NCI-H69 (cell line): ENCODE measurements at regions not wholly inside any gene's neighbourhood (a gene's known extent, or its start where the extent isn't known, plus 50 kb on each side); places are given as distances from the start of the nearest gene placed in this dataset.
"Not testable (repeated sequence)": the region's sequence is repeated elsewhere in the genome, so short reads cannot be mapped to it uniquely, and the experiment has no call there.

ENCODE experiments used
- DNase-seq: peaks from one replicate; lab custom pipeline; 2025; lab: John Stamatoyannopoulos, UW

DNA sequence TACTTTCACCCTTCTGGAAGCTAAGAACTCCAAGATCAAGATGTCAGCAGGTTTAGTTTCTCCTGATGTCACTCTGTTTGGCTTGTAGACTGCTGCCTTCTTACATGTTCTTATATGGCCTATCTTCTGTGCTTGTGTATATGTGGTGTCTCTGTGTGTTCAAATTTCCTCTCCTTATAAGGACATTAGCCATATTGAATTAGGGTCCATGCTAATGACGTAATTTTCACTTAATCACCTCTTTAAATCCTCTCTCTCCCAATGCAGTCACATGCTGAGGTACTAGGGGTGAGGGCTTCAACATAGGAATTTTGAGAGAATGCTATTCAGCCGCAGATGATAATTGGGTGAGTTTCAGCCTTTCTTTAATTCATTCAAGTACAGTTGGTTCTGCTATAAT is 458.3 kb upstream of the SYT4 start:
- no peak for DNase-seq

DNA sequence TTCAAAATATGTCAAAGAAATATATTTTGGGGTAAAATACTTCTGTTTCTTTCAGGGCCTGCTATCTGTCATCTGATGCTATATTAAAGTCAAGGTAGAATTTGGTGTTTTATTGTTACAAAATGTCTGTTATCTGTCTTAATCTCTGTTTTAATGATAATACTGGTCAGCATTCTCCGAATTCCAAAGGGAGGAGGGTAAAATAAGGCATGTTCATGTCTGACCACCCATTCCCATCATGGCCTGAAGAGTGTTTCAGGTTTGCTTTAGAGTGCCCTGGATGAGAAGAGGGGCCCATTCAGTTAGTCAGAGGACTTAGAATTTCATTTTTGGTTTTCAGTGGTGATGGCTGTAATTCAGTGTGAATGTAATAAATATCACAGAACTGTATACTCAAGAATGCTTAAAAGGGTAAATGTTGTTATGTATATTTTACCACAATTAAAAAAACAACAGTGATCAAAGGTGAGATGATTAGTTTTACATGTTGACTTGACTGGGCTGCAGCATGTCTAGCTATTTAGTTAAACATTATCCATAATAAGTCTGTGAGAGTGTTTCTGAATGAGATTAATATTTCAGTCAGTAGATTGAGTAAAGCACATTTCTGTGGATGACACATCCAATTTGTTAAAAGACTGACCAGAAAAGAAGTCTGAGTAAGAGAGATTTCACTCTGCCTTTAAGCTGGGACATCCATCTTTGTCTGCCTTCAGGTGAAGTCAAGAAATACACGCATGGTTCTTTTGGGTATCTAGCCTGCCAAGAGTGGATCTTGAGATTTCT is 467.9 kb upstream of the SYT4 start:
- no peak for DNase-seq

DNA sequence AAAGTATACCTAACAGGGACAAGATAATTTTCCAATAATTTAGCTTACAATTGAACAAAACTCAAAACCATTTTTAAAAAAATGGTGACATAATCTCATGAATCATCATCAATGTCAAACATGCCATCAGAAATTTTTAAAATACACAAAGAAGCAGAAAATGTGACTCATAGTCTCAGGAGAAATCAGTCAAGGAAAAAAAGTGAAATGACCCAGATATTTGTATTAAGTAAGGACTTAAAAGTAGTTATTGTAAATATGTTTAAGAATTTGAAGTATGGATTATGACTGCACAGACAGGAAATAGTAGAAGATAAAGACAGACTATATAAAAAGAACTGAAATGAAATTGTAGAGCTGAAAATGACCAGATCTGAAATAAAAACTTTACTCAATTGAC is 473.9 kb upstream of the SYT4 start:
- no peak for DNase-seq

DNA sequence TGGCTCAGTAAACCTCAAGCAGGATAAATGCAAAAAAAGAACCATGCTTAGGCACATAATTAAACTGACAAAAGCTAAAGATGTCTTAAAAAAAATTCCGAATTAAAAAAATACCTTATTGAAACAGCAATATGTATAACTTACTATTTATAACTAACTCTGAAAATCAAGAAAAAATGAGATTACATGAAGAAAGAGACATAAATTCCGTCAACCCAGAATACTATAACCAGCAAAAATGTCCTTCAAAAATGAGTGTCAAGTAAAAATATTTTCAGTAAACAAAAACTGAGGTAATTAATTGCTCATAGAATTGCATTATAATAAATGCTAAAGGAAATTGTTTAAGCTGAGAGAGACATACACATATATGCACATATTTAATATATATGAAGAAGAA is 474.5 kb upstream of the SYT4 start:
- no peak for DNase-seq

DNA sequence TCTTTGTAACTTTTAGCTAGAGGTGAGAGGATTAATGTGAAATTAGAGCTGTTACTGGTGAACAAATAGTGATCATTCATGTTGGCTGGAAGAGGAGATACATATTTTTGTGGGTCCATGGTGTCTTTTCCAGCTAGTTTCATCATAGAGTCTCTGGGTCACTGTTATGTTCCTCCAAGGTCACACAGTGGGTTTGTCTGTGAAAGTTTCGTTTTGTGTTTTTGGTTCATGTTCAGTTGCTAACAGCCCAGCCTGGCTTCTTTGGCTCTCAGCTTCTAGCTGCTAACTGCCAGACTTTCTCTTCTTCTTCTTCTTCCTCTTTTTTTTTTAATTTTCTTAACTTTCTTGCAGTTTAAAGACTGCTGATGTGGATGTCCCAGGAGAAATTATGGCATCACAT is 480.0 kb upstream of the SYT4 start:
- no peak for DNase-seq

DNA sequence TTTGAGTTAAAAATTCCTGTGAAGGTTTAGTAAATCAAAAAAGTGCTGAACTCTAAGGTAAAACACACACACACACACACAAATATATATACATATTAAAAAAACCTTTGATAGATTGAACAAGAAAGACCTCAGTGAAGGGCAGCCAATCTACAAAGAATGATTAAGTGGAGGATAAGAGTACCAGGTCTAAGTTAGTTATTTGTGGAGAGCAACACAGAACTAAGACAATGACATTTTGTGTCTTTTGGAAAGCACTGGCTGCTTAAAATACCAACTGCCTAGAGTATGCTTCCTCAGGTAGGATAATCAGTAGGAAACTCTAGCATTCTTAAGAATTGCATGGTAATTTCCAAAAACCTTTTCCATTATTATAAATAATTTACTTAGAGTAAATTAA is 481.4 kb upstream of the SYT4 start:
- DNase-seq = no peak

DNA sequence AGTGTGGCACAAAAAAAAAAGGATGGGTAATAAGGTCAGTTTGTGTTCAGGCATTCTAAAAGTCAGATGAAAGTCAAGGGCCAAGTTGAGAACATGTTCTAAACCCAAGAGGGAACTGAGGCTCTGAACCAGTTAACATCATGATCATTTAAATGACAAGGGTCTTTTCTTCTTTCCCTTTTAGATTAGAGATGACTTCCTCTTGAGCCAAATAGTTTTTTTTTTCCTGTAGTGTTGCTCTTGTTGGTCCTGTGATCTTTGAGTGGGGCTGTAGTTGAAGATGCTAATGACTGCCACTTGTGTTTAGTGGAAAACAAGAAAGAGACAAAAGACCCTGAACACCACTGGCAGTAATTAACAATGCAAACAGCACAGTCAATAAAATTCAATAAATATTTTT is 482.7 kb upstream of the SYT4 start:
- peak; percentile 29 for DNase-seq

DNA sequence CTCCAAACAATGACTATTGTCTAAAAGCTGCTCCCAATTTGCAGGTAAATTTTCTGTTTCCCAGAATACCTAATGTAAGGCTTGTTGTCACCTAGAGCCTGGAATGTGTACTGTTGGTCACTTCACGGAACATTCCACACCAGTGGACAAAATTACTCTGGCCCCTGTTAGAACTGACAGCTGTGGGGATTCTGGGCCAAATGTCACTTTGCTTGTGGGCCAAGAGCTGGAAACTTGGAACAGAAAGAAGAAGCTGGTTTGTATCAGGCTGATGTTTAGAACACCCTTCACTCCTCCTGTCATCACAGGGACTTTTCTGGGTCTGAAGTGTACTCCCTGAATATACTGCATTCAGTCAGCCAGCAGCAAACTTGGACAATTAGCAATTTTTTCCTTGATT is 495.6 kb upstream of the SYT4 start:
- no peak for DNase-seq

DNA sequence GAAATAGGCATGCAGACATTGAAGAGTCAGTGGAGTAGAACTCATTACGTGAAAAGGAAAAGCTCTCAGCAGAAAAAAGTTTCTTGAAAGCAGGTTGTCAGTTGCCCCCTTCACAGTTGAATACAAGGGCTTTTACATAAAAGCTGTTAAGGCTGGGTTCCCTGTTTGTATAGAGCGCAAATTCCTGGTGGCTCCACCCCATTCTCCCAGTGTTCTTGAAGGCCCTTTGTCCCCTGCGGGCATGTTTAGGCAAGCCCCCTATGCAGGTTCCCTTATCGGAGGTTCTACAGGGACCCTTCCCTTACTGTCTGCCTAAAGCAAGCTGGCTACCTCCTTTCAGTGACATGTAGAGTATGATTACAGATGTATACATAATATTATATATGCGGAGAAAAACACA is 497.2 kb upstream of the SYT4 start:
- DNase-seq = peak; percentile 38

DNA sequence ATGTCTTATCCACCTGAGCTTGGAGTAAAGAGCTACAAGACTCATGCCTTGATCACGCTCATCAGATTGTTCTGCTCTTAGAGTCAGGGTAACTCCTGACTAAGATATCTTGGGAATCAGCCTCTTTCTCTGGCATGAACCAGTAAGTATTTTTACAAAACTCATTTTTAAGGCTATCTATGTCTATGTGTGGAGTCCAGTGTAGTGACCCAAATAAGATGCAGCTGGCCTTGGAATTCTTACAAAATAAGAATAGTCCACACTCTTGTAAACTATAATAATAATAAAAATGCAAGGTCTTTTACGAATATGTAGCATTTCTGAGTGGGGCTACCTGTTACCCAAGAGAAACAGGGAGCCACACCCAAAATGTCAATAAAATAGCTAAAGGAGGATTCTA is 498.3 kb upstream of the SYT4 start:
- DNase-seq = no peak

DNA sequence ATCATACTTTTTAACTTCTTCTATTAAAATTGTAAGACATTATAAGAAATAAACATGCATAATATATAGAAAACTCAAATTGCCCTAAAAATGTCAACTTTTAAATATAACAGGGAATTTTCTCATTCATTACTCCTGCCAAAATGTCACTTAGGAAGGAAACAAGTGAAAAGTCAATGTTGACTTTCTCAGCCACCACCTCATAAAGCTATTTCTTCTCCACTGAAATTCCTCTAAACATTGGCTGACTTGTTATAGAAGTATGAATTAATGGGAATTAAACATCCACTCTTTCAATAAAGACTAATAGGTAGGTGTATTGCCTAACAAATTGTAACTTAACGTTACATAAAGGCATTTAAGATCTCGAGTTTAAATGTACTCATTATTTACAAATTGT is 499.7 kb upstream of the SYT4 start:
- DNase-seq = no peak

DNA sequence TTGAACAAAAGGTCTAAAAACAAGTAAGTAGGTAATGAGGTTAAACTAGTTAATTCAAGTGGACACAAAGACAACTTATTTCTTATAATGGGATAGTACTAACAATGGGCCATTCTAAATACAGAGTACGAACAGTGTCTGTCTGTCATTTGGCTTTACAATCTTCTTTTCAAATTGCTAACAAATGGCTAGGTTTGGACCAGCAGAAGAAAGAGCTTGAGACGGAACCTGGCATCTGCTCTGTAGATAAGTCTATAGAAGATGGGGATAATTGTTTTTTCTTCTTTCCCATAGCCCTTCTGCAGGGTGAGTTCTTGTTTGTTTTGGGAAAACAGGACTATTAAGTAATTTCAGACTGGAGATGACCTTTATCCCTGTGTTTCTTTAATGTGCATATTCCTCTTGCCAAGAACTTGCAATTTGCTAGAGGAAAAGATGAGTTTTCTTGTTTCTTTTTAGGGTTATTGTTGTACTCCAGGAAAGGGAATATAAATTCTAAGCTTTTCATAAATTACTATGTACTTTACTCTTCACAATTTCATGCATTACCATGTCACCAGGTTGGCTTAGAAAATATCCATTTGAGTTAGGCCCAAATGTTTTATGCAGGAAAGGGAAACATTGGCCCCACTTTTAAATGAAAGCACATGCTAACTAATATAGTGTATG is 500.5 kb upstream of the SYT4 start:
- peak; percentile 65 for DNase-seq

DNA sequence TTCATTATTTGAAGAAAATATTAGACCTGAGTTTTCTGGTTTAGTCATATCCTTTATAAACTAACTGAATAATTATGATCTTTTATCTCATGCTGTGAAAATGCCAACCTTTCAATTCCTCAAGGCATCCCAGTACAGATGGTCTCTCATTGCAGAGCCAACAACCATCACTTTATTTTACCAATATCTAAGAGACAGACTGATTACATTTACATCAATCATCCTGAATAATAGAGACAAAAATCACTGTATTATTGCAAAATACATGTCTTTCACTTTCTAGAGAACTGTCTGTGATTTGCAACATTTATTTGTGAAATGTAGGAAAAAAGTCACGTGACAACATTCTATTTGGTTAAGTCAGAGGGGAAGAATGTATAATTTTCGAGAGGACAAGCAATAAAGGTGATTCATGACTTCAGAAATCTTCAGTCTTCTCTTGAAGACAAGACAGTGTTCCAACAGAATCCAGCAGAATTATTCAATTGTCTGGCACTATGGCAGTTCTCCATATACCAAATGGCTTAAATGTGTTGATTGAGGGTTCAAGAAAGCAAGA is 503.6 kb upstream of the SYT4 start:
- peak; percentile 92 for DNase-seq

DNA sequence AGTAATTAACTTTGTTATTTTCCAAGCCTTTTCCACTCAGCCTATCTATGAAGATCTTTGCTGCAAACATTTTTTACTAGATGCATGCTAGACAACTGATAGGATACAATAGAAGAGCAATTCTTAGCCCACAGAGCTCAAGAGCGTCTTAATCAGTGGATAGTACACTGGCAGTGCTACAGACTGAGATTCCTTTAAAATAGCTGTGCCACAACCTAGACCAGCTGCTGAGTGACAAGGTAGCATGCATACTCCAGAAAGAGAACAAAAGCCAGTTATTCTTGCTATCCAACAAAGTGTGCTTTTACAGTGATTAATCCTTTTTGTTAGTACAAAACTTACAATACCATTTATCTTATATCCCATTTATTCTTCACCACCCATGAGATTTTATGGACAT is 507.9 kb upstream of the SYT4 start:
- no peak for DNase-seq

DNA sequence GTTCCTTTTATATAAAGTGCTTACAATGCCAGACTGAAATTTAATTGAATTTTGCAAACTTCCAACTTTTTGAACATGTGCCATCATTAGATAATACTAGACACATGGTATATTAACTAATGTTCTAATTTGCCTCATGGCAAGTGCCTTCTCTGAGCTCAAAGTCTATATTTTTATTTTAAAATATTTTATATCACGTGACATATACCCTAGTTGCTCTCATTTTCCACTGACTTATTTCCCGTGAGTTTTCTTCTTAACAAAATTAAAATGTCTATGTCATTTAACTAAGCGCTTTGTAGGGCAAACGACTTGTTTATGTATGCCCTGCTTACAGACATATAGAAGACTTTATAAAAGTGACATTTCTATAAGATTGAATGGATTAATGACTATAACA is 509.6 kb upstream of the SYT4 start:
- DNase-seq = no peak

DNA sequence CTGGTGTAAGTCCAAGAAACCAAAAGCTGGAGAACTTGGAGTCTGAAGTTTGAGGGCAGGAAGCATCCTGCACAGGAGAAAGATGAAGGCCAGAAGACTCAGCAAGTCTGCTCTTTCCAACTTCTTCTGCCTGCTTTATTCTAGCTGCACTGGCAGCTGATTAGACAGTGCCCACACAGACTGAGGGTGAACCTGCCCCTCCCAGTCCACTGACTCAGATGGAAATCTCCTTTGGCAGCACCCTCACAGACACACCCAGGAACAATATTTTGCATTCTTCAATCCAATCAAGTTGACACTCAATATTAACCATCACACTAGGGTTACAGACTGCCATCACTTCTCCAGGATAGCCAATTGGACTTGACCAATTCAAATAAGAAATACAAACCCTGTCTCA is 510.4 kb upstream of the SYT4 start:
- DNase-seq = not testable (repeated sequence)

DNA sequence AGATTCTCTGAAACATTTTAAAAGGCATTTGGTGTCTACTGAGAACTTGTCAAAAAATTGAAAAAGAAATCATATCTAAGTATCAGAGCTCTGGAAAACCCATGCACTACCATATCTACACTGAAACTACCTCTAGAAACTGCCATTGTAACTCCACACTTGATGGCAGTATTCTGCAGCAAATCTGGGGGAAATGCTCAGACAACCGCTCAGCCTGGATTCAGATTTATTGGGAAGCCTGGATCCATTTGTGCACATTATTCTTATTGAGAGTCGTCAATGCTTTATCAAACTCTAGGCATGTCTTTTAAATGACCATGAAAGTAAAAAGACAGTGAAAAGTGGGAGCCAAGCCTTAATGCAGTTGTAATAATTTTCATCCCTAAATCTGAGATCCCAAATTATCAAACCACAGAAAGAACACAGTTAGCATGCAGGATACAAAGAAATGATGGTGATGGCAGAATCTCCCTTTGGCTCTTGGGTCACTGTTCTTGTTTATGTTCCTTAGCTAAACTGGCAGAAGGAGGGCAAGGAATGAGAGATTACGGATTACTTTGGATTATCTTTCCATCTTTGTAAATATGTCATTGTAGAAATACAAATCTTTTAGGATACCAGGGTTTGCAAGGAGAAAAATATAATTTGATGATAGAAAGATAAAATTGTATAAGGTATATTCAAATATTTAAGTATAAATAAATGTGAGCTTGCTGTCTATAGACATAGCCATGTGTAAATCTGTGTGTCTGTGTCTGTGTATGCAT is 512.1 kb upstream of the SYT4 start:
- DNase-seq = peak; percentile 89

DNA sequence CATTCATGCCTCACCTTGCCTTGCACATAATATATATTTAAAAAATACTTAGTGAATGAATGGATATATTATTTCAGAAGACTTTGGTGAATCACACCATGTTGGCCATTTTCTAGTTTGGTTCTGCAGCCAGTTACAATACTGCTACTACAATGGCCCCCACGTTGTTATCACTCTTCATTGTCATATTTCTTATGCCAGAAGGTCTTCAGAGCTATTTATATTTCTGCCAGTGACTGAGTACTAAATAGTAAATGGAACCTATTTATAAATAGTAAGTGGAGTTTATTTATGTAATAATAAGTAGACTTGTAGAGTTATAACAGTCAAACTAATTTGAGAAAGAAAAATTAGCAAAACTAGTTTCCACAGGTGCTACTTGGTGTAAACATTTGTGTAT is 516.6 kb upstream of the SYT4 start:
- no peak for DNase-seq

DNA sequence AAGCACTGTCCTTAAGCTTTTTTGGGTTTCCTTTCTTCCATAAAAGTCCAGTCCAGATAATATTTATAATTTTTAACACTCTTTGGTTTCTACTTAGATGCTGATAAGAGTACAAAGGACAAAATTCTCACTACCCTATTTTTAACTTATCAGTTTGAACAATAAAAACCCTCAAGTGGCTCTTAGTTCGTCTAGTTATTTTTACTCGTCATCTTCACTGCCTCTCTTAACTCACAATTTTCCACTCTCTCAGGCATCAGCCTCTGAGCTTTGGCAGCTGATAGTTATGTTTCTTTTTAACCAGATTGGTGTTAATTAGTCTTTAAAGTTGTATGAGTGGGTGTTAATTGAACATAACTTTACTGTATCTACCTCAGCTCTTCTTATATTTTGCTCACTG is 517.1 kb upstream of the SYT4 start:
- DNase-seq = no peak

DNA sequence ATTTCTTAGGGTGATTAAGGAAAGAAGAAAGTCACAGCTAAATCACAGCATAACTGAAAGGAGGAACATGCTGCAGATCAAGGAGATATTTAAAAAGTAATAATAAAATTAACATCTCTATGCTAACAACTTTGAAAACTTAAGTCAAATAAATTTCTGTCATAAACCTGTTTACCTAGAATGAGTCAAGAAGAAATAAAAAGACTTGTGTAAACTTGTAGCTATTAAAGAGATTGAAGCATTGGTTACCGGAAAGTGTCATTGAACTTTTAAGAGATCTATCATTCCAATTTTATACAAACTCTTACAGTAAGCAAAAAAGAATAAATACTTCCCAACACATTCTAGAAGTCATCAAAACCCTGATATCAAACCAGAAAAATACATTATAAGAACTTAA is 520.1 kb upstream of the SYT4 start:
- no peak for DNase-seq

DNA sequence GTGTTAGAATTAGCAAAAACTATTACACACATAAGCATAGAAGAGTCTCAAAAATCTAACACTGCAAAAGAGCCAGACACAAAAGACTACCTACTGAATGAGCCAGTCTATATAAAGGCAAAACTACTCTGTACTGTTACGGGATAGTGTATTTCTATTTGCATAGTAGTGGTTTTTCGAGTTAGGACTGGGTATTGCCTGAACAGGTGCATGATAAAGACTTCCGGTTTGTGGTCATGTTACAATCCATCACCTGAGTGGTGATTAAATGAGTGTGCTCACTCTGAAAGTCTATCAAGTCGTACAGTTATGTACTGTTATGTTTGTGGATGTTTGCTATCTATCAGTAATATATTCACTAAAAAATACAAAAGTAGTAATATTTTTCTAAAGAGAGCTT is 523.3 kb upstream of the SYT4 start:
- DNase-seq = no peak

DNA sequence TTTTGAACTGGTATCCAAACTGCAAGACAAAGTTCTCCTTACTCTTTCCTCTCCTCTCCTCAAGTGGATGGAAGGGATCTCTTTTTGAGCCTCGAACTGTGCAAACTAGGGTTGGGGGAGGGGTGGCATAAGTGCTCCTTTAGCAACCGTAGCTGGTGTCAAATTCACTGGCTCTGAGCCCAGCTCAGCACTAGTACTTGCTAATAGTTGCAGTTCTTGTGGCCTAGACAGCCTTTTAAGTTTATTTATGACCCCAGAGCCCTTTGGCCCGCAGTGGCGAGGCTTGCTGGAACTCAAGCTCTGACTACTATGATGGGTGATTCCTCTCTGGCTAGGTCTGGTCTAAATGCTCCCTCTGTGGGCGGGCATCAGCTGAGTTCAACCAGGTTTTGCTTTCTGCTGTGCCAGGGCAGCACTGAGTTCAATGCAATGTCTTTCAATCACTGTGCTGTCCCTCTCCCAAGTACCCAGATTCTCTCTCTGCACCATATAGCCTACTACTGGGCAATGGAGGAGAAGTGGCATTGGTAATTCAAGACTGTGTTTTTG is 528.4 kb upstream of the SYT4 start:
- DNase-seq = peak; percentile 81

DNA sequence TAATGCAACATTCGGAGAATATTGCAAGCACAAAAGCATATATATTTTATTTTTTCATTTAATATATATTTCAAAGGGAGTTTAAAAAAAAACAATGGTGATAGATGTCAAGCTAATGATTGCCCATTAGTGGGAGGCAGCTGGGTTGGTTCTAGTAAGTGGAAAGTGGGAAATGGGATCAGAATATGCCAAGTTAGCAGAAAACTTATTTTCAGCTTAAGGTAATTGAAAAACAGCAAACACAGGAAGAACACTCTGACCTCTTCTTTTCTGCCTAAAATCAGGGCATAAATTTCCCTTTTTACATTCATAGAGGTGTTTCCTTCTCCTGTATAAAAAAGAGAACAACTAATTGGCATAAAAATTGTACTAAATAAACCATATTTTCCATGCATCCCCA is 535.3 kb upstream of the SYT4 start:
- DNase-seq = no peak
